GM12878 (cell line): ENCODE measurements at regions not wholly inside any gene's neighbourhood (a gene's known extent, or its start where the extent isn't known, plus 50 kb on each side); places are given as distances from the start of the nearest gene placed in this dataset.

ENCODE experiments used
- ATAC-seq: fragments of 200-7000 bp; cut with Tn5 transposase; 3 replicates; pipeline ENCODE4 v1.9.1; 2020; ENCODE audit warnings: mild to moderate bottlenecking, moderate library complexity
- BruUV-seq: library from RNA; stranded (reverse); fragments of 400-500 nt; replicated peaks from 2 replicates; lab custom pipeline; 2021; lab: Mats Ljungman, UMichigan
- CTCF ChIA-PET: fragments of 300-600 bp; sonication (Branson Sonifier 250); formaldehyde crosslinking; extraction: SDS; loops from one replicate; lab custom pipeline; 2021; ENCODE audit warnings: inconsistent platforms; lab: Yijun Ruan, JAX
- POLR2A ChIA-PET: fragments of 350-600 bp; formaldehyde crosslinking; extraction: SDS; loops from one replicate; lab custom pipeline; 2021; ENCODE audit warnings: inconsistent platforms; lab: Charles Lee
- RAD21 ChIA-PET: fragments of 300-600 bp; sonication (Branson Sonifier 250); formaldehyde crosslinking; loops from one replicate; lab custom pipeline; 2023; ENCODE audit warnings: antibody characterized with exemption; ENCODE audit not compliant: unreplicated experiment; lab: Charles Lee
- SMC1A ChIA-PET: fragments of 300-600 bp; sonication (Branson Sonifier 250); formaldehyde crosslinking; loops from one replicate; lab custom pipeline; 2023; ENCODE audit not compliant: unreplicated experiment, uncharacterized antibody; lab: Charles Lee
- DNase-seq: peaks from one replicate; pipeline ENCODE4 v3.0.0-alpha.2; 2011; ENCODE audit warnings: low read depth, low spot score
- FAIRE-seq: peaks from 3 replicates; lab custom pipeline; 2011; peaks lifted over from hg19 to GRCh38; lab: Jason Lieb, UNC
- H2AFZ ChIP-seq: 2 replicates; pipeline ENCODE4 v1.6.0; 2011; ENCODE audit warnings: low read depth, low read length, control low read depth; ENCODE audit not compliant: control insufficient read depth
- H3K27ac ChIP-seq: 2 replicates; pipeline ENCODE4 v1.5.1; 2011; ENCODE audit warnings: control low read depth; ENCODE audit not compliant: control insufficient read depth, insufficient read depth
- H3K27me3 ChIP-seq, 2 experiments: replicated peaks in 1 of 2; 2 replicates each; pipeline versions ENCODE4 v1.6.0 to v1.6.1; 2011; ENCODE audit warnings: low read length in 1 of 2; ENCODE audit not compliant: control insufficient read depth in 2 of 2, insufficient read depth in 2 of 2
- H3K36me3 ChIP-seq, 2 experiments: 2 replicates each; pipeline ENCODE4 v1.5.1; 2011; ENCODE audit warnings: low read length in 1 of 2; ENCODE audit not compliant: control insufficient read depth in 2 of 2, insufficient read depth in 2 of 2
- H3K4me1 ChIP-seq: 2 replicates; pipeline ENCODE4 v1.6.1; 2011; ENCODE audit warnings: mild to moderate bottlenecking, low read length, moderate library complexity, mixed read lengths; ENCODE audit not compliant: control insufficient read depth, insufficient read depth
- H3K4me2 ChIP-seq: 2 replicates; pipeline ENCODE4 v1.6.0; 2011; ENCODE audit warnings: control low read depth; ENCODE audit not compliant: control insufficient read depth, insufficient read depth
- H3K4me3 ChIP-seq: fragments of 200-600 bp; sonication (generic); 2 replicates; pipeline ENCODE4 v1.5.1; 2016
- H3K79me2 ChIP-seq: 2 replicates; pipeline ENCODE4 v1.6.0; 2011; ENCODE audit warnings: low read length; ENCODE audit not compliant: control insufficient read depth, insufficient read depth
- H3K9ac ChIP-seq: 2 replicates; pipeline ENCODE4 v1.8.0; 2011; ENCODE audit warnings: low read length, control low read depth, mixed read lengths; ENCODE audit not compliant: control insufficient read depth, insufficient read depth
- H3K9me3 ChIP-seq: replicated peaks from 3 replicates; pipeline ENCODE4 v1.5.1; 2011; ENCODE audit warnings: mild to moderate bottlenecking, low read length; ENCODE audit not compliant: control insufficient read depth, insufficient read depth
- H4K20me1 ChIP-seq: 2 replicates; pipeline ENCODE4 v1.6.0; 2011; ENCODE audit not compliant: control insufficient read depth, insufficient read depth
- ASH2L ChIP-seq: fragments of 300-600, 200-600 bp; sonication (generic); IDR thresholded peaks from 2 replicates; pipeline ENCODE4 v1.6.1; 2017; ENCODE audit warnings: low read depth, mild to moderate bottlenecking, borderline replicate concordance
- CHD4 ChIP-seq: fragments of 200-600 bp; sonication (generic); IDR thresholded peaks from 2 replicates; pipeline ENCODE4 v1.6.1; 2016; ENCODE audit warnings: mild to moderate bottlenecking
- CUX1 ChIP-seq: IDR thresholded peaks from 2 replicates; pipeline ENCODE4 v1.6.1; 2012; ENCODE audit warnings: improper control_type of control experiment, low read depth, low read length; ENCODE audit not compliant: insufficient replicate concordance
- DPF2 ChIP-seq: fragments of 450-650 bp; IDR thresholded peaks from 2 replicates; pipeline ENCODE4 v1.6.1; 2017; ENCODE audit warnings: mild to moderate bottlenecking
- EED ChIP-seq: sonication (generic); IDR thresholded peaks from 2 replicates; pipeline ENCODE4 v1.6.1; 2016; ENCODE audit warnings: antibody characterized with exemption, low read depth
- ETV6 ChIP-seq, 2 experiments: fragments of 450-650 bp in 1 of 2; IDR thresholded peaks in 1 of 2; conservative IDR thresholded peaks in 1 of 2; 2 replicates each; pipeline ENCODE4 v1.6.1; 2014; ENCODE audit warnings: antibody characterized with exemption in 1 of 2, borderline replicate concordance in 1 of 2, low read depth in 1 of 2, mild to moderate bottlenecking in 1 of 2, moderate library complexity in 1 of 2
- EZH2 ChIP-seq: IDR thresholded peaks from 2 replicates; pipeline ENCODE4 v1.6.1; 2012; ENCODE audit warnings: low read depth, mild to moderate bottlenecking, control low read depth, inconsistent platforms, low read length, borderline replicate concordance; ENCODE audit not compliant: control insufficient read depth
- NRF1 ChIP-seq: conservative IDR thresholded peaks from 2 replicates; pipeline ENCODE4 v1.6.1; 2011; ENCODE audit warnings: mild to moderate bottlenecking, low read depth, low read length, improper control_type of control experiment
- RBBP5 ChIP-seq: fragments of 200-600 bp; sonication (generic); conservative IDR thresholded peaks from 2 replicates; pipeline ENCODE4 v1.6.1; 2016
- RCOR1 ChIP-seq: conservative IDR thresholded peaks from 2 replicates; pipeline ENCODE4 v1.6.1; 2012; ENCODE audit warnings: low read depth, low read length, improper control_type of control experiment
- RELB ChIP-seq: fragments of 450-650 bp; IDR thresholded peaks from 2 replicates; pipeline ENCODE4 v1.6.1; 2017; ENCODE audit warnings: low read depth, mild to moderate bottlenecking, moderate library complexity
- SP1 ChIP-seq: IDR thresholded peaks from one replicate; pipeline ENCODE4 v1.6.1; 2011; ENCODE audit warnings: low read depth, low read length
- WGBS: methylation state at CpG from one replicate; pipeline ENCODE4 v1.1.6; 2016; ENCODE audit warnings: low lambda C conversion rate; ENCODE audit not compliant: insufficient replicate concordance, insufficient coverage; ENCODE audit errors: missing lambda C conversion rate; 5-methylcytosine and 5-hydroxymethylcytosine counted together
- in situ Hi-C: fragments of 300-500 bp; cut with MboI; formaldehyde crosslinking; loops from 9 replicates; pipeline ENCODE4 v1.14.3; 2018; ENCODE audit warnings: mixed read lengths
- intact Hi-C: fragments of 100-400 bp; cut with micrococcal nuclease; formaldehyde crosslinking; loops from one replicate; pipeline ENCODE4 v1.14.2; 2022; ENCODE audit not compliant: unreplicated experiment
- TF ChIP-seq, protein P1 (sequence below): fragments of 450-650 bp; conservative IDR thresholded peaks from 2 replicates; pipeline ENCODE4 v1.6.1; 2017; ENCODE audit warnings: mild to moderate bottlenecking, moderate library complexity

DNA sequence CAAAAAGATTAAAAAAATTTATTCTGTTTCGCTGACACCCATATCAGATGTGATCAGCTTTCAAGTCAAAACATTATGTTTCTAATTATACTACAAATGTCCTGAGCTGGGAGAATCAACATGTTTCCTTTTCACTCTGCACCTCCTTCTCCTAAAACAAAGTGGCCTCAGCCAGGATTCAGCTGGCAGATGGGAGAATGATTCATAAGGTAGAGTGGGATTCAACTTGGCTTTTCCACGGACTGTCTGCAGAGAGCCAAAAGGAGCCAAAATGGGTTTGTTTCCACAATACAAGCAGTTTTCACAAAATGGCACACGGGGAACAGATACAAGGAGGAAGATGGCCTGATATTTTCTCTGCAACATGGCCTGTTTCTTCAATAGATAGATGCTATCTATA, 376.5 kb upstream of the PRKCQ start (continued):
- TF ChIP-seq CHD4: no peak
- no peak for TF ChIP-seq RELB
- TF ChIP-seq ASH2L: no peak
- no peak for TF ChIP-seq EZH2

- Histone ChIP-seq H3K27me3 (peaks cover 0 to 2% of the 10 kb centered on the region in 2 experiments; a peak in 1 of 4 replicates), H3K4me3 (no peak overlapping the region), H3K36me3 (no peaks in the 10 kb centered on the region), H3K79me2 (no peaks in the 10 kb centered on the region), H3K9me3 (no peaks in the 10 kb centered on the region), H3K9ac (no peak overlapping the region), H3K4me2 (no peak overlapping the region), H4K20me1 (no peaks in the 10 kb centered on the region), H3K27ac (no peak overlapping the region), H2AFZ (no peak overlapping the region), H3K4me1 (no peaks in the 10 kb centered on the region)
- no peak for ATAC-seq
- BruUV-seq: no TSS peak
- ChIA-PET CTCF (interaction anchor here (1.5 kb wide), 1 partner anchor 12 kb away, joined by 3 read pairs; no protein-coding TSS in a partner anchor), POLR2A (no interaction called here), SMC1A (no interaction called here), RAD21 (no interaction called here)
- DNase-seq: no peak
- intact Hi-C loops (no loop called here), in situ Hi-C loops (no loop called here)
- no peak for FAIRE-seq
- 34% methylated on average over 6 of the region's 6 CpGs for WGBS
- TF ChIP-seq DPF2 (no peak), RBBP5 (no peak), ETV6 (conservative IDR thresholded peaks at IDR 0.05 in 1 of 2, IDR thresholded peaks at IDR 0.05 in 1 of 2; ENCODE audit: borderline replicate concordance in 1 of 2, low read depth in 1 of 2) (no peak), SP1 (no peak), CUX1 (no peak), RCOR1 (no peak), NRF1 (no peak), EED (no peak)
- TF ChIP-seq, protein P1, sequence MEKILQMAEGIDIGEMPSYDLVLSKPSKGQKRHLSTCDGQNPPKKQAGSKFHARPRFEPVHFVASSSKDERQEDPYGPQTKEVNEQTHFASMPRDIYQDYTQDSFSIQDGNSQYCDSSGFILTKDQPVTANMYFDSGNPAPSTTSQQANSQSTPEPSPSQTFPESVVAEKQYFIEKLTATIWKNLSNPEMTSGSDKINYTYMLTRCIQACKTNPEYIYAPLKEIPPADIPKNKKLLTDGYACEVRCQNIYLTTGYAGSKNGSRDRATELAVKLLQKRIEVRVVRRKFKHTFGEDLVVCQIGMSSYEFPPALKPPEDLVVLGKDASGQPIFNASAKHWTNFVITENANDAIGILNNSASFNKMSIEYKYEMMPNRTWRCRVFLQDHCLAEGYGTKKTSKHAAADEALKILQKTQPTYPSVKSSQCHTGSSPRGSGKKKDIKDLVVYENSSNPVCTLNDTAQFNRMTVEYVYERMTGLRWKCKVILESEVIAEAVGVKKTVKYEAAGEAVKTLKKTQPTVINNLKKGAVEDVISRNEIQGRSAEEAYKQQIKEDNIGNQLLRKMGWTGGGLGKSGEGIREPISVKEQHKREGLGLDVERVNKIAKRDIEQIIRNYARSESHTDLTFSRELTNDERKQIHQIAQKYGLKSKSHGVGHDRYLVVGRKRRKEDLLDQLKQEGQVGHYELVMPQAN: no peak
Observed at GRCh38 chr10:6953271-6953801, 373.3 kb upstream of the PRKCQ start.
